Body of pancreas (tissue), 4 donors: ENCODE measurements at regions not wholly inside any gene's neighbourhood (a gene's known extent, or its start where the extent isn't known, plus 50 kb on each side); places are given as distances from the start of the nearest gene placed in this dataset.

Source experiments
- ATAC-seq: fragments of 150-250 bp; one replicate; pipeline ENCODE4 v1.9.1; 2016
- DNase-seq, 4 donors: peaks; one replicate each; pipeline ENCODE4 v3.0.0-alpha.2; 2019
- H3K27ac ChIP-seq, 4 donors: fragments of 200-600 bp; sonication (generic); 1 replicate in 3 of 4; 2 replicates in 1 of 4; pipeline versions ENCODE4 v1.5.1 to v1.6.1; 2016 to 2019; ENCODE audit warnings: mild to moderate bottlenecking in 1 of 4, mixed read lengths in 1 of 4, moderate library complexity in 1 of 4
- H3K27me3 ChIP-seq, 2 donors: fragments of 200-600 bp; sonication (generic); one replicate each; pipeline ENCODE4 v1.6.0; 2016; ENCODE audit warnings: mild to moderate bottlenecking in 1 of 2
- H3K36me3 ChIP-seq, 2 donors: fragments of 200-600 bp; sonication (generic); replicated peaks in 1 of 2; 2 replicates each; pipeline ENCODE4 v1.5.1; 2016; ENCODE audit warnings: low read depth in 2 of 2; ENCODE audit not compliant: insufficient read depth in 1 of 2
- H3K4me1 ChIP-seq: fragments of 200-600 bp; sonication (generic); one replicate; pipeline ENCODE4 v1.6.0; 2016
- H3K4me3 ChIP-seq, 2 donors: fragments of 200-600 bp; sonication (generic); 1 replicate in 1 of 2; 2 replicates in 1 of 2; pipeline ENCODE4 v1.5.1; 2016 to 2019
- H3K9me3 ChIP-seq, 3 donors: fragments of 200-600 bp; sonication (generic); 1 replicate in 2 of 3; 2 replicates in 1 of 3; pipeline ENCODE4 v1.5.1; 2016
- POLR2A ChIP-seq, 3 donors: fragments of 450-650 bp; IDR thresholded peaks; one replicate each; pipeline ENCODE4 v1.6.1; 2016; ENCODE audit warnings: antibody characterized with exemption in 3 of 3, mild to moderate bottlenecking in 2 of 3
- WGBS, 2 donors: methylation state at CpG; one replicate each; pipeline ENCODE4 v1.1.5; 2017; 5-methylcytosine and 5-hydroxymethylcytosine counted together
- intact Hi-C: fragments of 100-400 bp; cut with DNase I; formaldehyde crosslinking; loops from one replicate; pipeline ENCODE4 v1.15.1; 2023
- TF ChIP-seq, protein P1 (sequence below), 7 experiments: fragments of 450-650 bp in 4 of 7; fragments of 200-600 bp in 3 of 7; sonication (generic) in 3 of 7; IDR thresholded peaks; one replicate each; pipeline ENCODE4 v1.5.1; 2016 to 2019; ENCODE audit warnings: antibody characterized with exemption in 7 of 7

DNA sequence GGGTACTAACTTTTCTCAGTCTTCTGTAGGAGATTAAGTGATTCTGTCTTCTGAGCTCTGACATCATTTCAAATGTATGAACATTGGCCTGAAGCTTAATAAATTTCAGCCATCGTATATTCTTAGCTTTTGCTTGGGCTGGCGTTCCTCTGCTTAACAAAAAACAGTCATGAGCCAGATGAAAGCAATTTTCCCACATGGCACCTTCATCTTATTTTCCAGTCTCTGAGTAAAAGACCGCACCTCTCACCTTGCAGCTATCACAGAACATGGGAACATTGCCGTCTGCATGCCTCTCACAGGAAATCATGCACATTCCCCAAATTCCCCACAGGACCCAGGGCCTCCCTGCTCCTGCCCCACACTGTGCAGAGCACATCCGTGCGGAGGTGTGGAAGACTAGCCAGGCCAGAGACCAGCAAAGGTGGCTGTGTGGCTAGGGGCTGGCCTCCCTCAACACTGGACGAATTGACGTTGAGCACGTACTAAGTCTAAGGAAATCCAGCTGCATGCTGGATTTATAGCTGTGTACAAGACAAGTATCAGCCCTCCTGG lies 531.8 kb upstream of the ID2 start:
- Histone ChIP-seq H3K4me3 (no peak overlapping the region), H3K4me1 (peaks cover 22% of the 10 kb centered on the region), H3K27me3 (no peaks in the 10 kb centered on the region), H3K36me3 (no peaks in the 10 kb centered on the region), H3K27ac (peak overlapping the region in 1 of 4 donors; percentile 2), H3K9me3 (no peaks in the 10 kb centered on the region)
- DNase-seq, result no peak
- peak; percentile 46 for ATAC-seq
- TF ChIP-seq, protein P1, sequence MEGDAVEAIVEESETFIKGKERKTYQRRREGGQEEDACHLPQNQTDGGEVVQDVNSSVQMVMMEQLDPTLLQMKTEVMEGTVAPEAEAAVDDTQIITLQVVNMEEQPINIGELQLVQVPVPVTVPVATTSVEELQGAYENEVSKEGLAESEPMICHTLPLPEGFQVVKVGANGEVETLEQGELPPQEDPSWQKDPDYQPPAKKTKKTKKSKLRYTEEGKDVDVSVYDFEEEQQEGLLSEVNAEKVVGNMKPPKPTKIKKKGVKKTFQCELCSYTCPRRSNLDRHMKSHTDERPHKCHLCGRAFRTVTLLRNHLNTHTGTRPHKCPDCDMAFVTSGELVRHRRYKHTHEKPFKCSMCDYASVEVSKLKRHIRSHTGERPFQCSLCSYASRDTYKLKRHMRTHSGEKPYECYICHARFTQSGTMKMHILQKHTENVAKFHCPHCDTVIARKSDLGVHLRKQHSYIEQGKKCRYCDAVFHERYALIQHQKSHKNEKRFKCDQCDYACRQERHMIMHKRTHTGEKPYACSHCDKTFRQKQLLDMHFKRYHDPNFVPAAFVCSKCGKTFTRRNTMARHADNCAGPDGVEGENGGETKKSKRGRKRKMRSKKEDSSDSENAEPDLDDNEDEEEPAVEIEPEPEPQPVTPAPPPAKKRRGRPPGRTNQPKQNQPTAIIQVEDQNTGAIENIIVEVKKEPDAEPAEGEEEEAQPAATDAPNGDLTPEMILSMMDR (IDR thresholded peaks at IDR 0.05), result no peak
- intact Hi-C loops, result no loop called here
- WGBS, 2 donors, result 74 to 78% methylated on average over 9 of the region's 9 CpGs

DNA sequence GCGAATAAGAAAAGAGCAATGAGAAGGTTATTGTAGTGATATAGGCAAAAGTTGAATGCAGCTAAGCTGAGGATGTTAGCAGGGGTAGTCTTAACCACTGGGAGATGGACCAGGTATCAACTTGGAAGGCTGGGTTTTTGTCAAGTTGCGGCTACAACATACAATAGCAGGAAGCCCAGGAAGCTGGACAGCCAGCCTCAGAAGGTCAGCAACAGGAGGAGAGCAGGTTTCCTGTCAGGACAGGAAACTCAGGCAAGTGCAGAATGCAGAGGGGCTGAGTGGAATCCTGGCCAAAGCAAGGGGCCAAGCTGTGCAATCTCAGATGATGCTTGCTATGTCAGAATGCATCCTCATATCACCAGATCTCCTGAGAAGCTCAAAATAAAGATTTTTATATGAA lies 530.0 kb upstream of the ID2 start:
- WGBS, 2 donors, result 83 to 90% methylated on average over 2 of the region's 2 CpGs
- Histone ChIP-seq H3K9me3 (no peaks in the 10 kb centered on the region), H3K4me3 (no peak overlapping the region), H3K36me3 (no peaks in the 10 kb centered on the region), H3K4me1 (peaks cover 11% of the 10 kb centered on the region), H3K27me3 (no peaks in the 10 kb centered on the region), H3K27ac (no peak overlapping the region)
- ATAC-seq (no peak), DNase-seq (no peak)
- TF ChIP-seq, protein P1 (IDR thresholded peaks at IDR 0.05), result no peak
- no peak for TF ChIP-seq POLR2A (IDR thresholded peaks at IDR 0.05)
- intact Hi-C loops, result no loop called here

DNA sequence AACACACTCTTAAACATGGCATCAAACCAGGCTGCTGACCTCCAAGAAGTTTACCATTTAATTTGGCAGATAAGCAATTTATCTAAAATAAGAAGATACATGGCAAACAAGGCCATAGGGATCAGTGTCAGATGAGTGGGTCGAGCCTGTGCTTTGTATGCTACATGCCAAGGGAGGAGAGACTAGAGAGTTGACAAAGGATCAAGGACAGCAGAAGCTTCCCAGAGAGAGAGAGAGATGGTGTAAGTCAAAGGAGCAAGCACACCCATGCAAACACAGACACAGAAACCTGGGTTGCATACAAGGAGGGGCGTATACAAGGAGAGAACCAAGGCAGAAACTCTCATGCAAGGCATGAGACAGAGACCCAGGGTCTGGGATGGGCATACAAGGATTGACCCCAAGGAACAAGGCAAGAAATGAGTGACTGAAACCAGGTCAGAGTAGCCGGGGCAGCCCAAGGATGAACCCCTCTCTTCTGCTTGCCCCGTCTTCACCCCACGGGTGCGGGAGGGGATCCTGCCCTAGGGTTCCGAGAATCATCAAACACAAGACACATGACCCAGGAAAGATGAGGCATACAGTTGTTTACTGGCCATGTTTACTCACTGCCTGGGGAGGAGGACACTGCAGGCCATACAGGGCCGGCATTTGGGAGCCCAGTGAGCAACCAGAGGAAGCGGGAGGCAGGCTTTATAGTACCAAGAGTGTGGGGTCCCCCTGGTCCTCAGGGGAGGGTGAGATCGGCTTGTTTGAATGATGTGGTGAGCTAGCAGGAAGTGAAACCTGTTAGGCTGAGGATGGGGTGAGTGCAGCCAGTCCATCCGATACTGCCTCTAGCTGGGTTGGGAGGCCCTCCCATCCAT lies 529.2 kb upstream of the ID2 start:
- 83 to 86% methylated on average over 11 of the region's 11 CpGs for WGBS, 2 donors
- intact Hi-C loops, result no loop called here
- no peaks in the 10 kb centered on the region for H3K27me3 ChIP-seq
- DNase-seq, result no peak
- no peak overlapping the region for H3K4me3 ChIP-seq
- TF ChIP-seq POLR2A (IDR thresholded peaks at IDR 0.05), result no peak
- TF ChIP-seq, protein P1 (IDR thresholded peaks at IDR 0.05), result no peak
- no peak for ATAC-seq
- H3K4me1 ChIP-seq, result peaks cover 11% of the 10 kb centered on the region
- H3K9me3 ChIP-seq, result no peaks in the 10 kb centered on the region
- H3K27ac ChIP-seq, result no peak overlapping the region
- no peaks in the 10 kb centered on the region for H3K36me3 ChIP-seq

DNA sequence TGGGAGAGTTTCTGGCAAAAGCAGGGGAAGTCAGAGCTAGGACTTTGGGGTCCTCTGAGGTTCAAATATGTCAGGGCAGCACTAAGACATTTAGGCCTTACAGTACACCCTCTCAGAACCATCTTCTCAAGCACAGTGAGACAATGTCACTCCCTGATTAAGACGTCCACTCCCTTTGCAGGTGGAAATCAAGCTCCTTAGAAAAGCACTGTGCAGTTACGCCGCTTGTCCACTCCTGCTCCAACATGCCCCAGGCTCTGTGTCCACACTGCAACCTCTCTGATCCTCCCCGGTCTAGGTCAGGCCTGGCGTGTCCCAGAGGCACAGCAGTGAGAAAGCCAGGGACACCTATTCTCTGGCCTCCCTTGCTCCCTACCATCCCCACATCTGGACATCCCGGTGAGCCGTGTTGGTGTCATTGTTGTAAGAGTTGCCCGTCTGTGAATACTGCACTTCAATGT lies 528.6 kb upstream of the ID2 start:
- no peaks in the 10 kb centered on the region for H3K27me3 ChIP-seq
- intact Hi-C loops, result no loop called here
- H3K9me3 ChIP-seq, result no peaks in the 10 kb centered on the region

More for the DNA sequence above, 528.6 kb upstream of the ID2 start:
- 87 to 92% methylated on average over 8 of the region's 8 CpGs for WGBS, 2 donors
- TF ChIP-seq, protein P1 (IDR thresholded peaks at IDR 0.05), result no peak
- no peak for TF ChIP-seq POLR2A (IDR thresholded peaks at IDR 0.05)
- DNase-seq (no peak), ATAC-seq (no peak)
- no peak overlapping the region for H3K4me3 ChIP-seq
- no peaks in the 10 kb centered on the region for H3K36me3 ChIP-seq
- peaks cover 6% of the 10 kb centered on the region for H3K4me1 ChIP-seq
- no peak overlapping the region for H3K27ac ChIP-seq
